ENCODE measurements at regions not wholly inside any gene's neighbourhood (a gene's known extent, or its start where the extent isn't known, plus 50 kb on each side); places are given as distances from the start of the nearest gene placed in this dataset.

DNA sequence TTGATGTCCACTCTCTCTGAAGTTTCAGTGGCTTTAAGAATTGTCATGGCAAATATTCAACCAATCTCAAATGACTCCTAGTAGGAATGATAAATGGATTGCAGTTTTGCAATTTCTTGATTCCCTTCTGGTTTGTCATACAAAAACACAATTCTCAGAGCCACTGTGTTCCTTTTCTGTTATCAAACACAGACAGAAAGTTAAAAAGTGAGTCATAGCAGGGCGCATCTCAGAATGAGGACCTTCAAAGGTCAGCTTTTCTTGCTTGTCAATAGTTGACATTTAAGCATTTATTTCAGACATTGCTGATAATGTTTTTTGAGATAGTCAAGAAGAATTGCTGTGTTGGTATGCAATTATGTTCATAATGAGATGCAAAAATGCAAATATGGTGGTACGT is 405.9 kb downstream of the NR2F2 start:
- no peak for DNase-seq (ENCODE audit: low read depth)

DNA sequence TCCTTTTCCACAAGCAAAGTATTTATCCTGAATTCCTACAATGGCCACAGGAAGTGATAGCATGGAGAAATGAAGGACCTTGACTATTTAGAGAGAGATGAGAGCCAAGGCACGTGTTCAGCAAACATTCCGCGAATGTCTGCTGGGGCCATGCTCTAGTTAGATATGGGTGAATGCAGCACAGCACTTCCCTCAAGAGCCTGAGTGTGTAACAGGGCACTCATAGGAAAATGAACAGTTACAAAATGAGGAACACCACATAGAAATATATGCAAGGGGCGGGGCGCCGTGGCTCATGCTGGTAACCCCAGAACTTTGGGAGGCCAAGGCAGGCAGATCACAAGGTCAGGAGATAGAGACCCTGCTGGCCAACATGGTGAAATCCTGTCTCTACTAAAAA is 406.9 kb downstream of the NR2F2 start:
- DNase-seq (ENCODE audit: low read depth): no peak

DNA sequence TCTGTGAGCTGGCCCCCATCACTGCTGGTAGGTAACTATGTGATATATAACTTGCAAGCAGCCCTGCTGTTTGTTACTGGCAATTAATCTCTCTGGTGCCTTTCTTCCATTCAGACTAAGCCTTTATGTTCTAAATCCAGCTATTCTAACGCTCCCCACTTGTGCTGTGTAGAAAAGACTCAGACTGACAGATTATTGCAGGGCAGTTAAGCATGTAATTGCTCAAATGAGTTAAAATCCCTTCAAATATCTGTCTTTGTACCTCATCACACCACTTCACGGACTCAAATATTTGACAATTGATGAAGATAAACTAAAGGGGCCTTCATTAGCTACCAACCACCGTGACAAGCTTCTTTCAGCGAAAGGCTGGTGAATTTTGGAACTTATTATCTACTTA is 416.2 kb downstream of the NR2F2 start:
- no peak for DNase-seq (ENCODE audit: low read depth)

DNA sequence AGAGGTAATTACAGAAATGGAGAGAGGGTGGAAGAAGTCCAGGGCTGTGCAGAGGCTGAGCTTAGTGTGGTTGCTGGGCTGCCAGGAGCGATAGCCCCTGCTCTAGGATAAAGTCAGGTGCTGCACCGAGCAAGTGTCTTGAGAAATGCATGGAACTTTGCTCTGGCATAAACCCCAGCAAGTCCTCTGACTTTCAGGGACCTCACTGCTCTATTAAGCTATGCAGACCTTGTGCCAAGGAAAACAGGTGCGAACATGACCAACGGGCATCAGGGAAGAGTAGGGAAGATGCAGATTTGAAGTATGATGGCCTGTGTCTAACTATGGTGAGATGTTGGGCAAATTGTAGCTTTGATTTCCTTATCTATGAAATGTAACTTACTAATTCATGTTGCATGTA is 416.8 kb downstream of the NR2F2 start:
- DNase-seq (ENCODE audit: low read depth): no peak

DNA sequence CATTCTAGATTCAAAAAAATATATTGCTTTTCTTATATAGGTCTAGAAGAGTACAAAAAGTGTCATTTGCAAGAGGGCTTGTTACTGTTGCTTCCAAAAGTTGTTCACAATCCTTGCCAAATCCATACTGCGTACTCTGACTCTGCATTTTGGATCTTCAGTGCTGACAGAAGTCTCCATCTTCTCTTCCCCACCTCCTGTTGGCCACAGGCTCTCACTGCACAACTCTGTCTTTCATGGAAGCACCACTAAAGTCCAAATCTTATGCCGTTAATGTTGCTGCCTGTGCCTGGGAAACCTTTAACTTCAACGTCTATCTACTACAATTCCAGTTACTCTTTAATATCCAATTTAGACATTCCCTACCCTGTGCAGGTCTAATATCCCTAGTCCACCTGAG is 419.9 kb downstream of the NR2F2 start:
- no peak for DNase-seq (ENCODE audit: low read depth)

DNA sequence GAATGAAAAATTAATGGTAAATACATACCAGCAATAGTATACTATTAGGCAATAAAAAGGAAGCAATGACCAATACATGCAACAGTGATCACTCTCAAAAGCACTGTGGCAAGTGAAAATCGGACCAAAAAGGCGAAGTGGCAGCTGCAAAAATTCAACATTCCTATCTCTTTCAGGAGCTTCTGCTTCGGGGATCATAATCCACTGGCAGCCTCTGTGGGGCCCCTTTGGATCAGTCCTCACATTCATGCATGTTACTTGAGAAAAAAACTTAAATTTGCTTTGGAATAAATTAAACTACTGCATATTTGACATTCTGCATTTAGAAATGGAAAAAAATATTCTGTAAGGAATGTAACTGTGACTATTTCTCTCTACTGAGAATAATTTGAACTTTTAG is 425.6 kb downstream of the NR2F2 start:
- no peak for DNase-seq (ENCODE audit: low read depth)

DNA sequence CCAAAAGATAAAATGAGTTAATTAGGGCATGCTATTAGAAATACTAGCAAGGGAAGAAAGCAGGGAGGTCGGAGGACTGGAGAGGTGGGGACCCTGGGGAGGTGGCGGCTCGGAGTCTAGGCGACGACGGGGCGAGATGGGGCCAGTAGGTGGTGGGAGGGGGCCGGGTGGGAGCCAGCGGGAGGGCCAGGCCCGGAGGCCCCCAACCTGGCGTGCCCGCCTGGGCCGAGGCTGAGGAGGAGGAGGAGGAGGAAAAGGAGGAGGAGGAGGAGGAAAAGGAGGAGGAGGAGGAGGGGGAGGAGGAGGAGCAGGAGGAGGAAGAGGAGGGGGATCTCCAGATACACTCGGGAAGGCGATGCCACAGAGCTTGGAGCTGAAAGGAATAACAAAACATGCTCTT is 426.2 kb downstream of the NR2F2 start:
- no peak for DNase-seq (ENCODE audit: low read depth)

DNA sequence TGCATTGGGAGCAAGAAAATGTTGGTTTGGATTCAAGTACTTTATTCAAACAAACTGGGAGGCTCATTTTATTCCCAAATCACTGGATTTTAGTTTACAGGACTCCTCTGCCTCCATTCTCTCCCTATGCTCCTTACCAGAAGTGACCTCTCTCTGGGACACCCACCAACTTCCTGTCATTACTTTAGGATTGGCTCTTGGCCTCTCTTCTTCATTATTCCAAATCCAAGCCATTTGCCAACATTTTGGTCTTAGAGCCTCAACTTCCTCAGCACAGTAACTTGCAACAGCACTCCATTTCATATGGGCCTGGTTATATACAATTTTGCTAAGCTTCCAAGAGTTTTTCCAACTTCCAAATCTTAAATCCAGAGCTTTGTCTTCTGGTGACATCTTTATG is 432.1 kb downstream of the NR2F2 start:
- no peak for DNase-seq (ENCODE audit: low read depth)

DNA sequence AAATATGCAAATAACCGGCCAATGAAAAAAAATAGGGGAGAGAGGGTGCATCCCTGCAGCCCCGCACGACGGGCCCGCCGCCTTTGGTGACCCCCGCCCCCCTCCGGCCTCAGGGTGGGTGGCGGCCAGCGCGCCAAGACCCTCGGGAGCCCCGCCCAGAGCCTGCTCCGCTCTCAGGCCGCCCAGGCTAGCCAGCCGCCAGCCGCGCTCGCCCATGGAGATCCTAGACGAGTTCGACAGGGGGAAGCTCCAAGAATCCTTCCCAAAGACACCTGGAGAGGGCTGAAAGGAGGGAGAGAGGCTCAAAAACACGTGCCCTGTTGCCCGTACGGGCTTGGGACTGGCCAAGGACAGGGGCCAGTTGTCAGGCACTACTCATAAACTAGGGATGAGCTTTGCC is 434.0 kb downstream of the NR2F2 start:
- DNase-seq (ENCODE audit: low read depth): no peak

DNA sequence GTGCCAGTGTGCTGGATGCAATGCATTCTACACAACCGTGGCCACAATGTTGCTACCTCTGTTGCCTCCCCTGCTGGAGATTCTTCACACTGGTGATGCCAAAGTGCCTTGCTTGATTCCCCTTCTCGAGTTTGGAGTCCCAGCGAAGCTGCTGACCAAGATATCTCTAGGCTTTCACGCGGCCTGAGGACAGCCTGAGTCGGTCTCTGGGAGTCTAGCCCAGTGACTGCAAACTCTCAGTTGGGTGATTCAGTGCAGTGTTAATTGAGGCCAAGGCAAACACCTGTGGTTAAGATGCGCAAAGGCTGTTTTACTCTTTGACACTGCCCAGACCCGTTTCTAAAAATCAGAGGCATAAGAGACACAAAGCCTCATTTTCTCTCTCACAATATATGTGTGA is 434.4 kb downstream of the NR2F2 start:
- DNase-seq (ENCODE audit: low read depth): no peak

DNA sequence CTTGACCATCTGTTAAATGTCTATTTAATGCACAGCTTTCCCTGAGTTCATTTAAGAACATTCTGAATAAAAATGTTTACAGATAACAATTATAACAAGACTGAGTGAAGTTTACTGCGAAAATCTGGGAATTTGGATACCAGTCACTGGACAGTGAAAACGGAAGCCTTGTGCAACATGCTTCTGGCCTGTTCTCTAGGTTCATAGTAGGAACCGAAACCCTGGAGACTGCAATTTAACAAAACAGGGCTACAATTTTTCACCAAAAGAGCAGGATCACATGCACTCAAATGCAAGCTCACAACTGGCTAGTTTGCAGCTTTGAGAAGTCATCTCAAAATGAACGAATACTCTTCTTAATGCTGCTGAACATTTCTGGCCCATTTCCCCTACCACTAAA is 435.9 kb downstream of the NR2F2 start:
- no peak for DNase-seq (ENCODE audit: low read depth)

DNA sequence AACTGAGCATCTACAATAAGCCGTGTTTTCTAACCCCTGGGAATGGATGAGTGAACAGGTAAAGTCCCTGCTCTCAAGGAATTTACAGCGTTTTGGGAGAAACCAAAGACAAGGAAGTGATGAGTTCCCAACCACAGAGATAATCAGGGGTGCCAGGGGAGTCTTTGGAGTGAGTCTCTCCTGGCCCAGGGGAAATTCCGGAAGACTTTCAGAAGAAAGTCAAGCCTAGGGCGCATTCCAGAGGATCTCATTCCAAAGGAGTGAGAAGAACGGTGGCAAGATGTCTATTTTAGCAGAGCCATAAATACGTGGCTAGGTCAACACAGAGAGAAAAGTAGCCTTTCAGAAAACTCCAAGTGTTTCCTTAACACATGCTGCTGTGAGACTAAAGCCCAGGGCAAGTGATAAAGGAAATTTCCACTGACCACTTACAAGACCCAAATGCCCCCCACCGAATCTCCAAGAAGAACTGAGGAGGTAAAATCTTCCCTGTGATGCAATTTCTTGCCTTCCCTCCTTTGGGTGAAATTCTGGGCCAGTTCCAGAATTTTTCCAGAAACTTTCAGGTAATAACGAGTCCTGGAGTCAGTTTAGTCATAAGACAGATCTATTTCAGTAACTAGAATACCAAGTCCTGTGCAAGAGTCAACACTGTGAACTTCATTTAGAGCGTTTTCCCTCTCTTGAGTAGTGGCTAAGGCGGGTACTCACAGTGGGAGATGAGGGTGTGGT is 437.4 kb downstream of the NR2F2 start:
- no peak for DNase-seq (ENCODE audit: low read depth)

DNA sequence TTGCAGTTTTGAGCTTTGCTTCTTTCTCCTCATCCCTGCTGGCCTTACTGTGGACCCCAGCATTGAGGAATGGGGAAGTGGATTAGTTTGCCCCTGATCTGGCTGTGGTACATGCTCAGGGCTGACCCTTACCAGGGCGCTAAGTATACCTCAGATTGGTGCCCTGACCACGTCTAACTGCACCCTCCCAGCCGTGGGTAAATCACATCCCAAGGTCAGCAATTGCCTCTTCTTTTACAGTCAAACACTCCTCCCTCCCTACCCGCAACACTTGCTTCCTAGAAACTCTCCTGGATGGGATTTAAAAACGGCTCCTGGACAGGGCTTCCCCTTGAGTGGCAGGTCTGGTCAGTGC is 437.9 kb downstream of the NR2F2 start:
- DNase-seq (ENCODE audit: low read depth): no peak

DNA sequence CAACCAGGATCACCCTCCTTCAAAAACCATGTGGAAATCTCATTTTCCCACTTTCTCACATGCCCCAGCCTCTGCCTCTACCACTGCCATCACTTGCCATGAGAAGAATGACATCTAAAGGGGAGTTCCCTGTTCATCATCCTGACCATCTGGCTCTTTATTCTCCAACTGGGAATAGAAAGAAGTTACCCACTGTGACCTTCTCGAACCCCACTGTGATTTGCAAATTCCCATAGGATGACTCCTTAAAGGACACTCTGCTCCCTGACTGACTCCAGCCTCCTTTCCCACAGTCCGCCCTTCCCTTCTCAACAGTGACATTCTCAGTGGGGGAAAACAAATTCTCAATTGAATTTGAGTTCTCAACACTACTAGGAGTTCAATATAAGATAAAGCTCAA is 440.5 kb downstream of the NR2F2 start:
- DNase-seq (ENCODE audit: low read depth): no peak

DNA sequence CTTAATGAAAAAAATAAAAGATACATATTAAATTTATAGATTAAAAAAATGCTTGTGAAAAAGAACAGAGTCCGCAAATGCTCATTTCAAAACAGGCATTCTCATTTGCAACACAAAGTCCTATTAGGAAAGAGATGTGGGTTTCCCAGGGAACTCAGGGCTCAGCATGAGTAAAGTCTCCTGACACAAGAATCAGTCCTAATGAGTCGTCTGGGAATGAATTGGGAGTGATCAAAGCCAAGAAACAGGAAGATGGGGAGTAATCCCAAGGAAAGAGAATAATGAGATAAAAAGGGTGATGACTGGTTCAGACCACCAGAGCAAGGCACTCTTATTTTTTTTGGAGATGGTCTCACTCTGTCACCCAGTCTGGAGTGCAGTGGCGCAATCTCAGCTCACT is 443.7 kb downstream of the NR2F2 start:
- DNase-seq (ENCODE audit: low read depth): no peak

DNA sequence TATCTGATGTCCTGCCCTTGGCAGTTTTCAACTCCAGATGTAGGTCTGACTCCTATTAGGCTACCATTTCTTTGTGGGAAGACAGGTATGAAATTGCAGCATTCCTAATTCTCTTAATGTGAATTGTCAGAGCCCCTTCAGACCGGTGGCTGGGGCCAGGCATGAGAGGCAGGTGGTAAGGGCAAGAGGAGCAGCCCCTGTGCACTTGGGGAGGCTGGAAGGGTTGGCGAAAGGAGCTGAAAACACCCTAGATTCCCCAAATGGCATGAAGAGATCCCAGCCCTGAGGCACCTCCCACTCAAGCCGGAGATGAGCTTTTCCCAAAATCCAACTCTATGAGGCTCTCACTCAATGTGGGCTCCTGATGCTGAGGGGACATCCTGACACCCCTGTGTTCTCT is 453.2 kb downstream of the NR2F2 start:
- DNase-seq (ENCODE audit: low read depth): no peak

DNA sequence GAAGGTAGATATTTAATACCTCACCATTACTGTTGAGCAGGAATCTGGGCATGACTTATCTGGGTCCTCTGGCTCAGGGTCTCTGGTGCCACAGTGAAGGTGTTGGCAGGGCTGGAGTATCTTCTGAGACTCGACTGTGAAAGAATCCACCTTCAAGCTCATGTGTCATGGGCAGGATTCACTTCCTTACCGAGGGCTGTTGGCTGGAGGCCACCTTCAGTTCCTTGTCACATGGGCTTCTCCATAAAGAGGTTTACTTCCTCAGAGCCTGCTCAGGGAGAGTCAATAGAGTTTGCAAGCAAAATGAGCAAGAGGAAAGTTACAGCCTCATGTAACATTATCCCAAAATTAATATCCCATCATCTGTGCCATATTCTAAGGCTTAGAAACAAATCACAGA is 459.5 kb downstream of the NR2F2 start:
- no peak for DNase-seq (ENCODE audit: low read depth)

DNA sequence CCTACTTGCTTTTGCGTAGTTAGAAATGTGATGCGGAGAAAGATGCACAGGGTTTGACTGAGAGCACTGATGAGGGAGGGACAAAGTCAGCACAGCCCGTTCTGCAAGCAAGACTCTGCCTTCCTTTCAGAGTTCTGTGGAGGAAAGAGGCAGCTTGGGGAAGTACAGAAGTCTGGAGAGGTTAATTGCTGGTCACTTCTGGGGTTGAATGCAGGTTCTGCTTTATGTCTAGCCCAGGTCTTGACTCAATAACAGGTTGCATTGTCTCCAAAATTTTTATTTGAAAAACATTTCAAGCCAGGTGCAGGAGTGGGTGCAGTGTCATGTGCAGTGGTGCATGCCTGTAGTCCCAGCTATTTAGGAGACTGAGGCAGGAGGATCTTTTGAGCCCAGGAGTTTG is 461.7 kb downstream of the NR2F2 start:
- no peak for DNase-seq (ENCODE audit: low read depth)

DNA sequence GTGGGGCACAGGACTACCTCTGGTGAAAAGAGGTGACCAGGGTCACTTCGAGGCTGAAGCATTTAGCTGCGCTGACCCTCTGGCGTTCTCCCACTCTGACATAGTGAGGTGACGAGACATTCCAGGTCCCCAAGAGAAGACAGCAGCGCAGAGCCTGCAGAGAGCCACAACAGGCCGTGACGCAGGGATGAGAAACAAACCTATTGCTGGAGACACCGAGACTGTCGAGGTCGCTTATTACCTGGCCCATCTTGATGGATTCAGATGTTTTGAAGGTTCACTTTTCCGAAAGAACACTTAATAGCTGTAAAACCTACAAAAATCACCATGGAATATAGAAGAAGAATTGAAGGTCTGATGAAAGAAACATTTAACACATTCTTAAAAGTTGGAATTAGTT is 466.3 kb downstream of the NR2F2 start:
- no peak for DNase-seq (ENCODE audit: low read depth)

DNA sequence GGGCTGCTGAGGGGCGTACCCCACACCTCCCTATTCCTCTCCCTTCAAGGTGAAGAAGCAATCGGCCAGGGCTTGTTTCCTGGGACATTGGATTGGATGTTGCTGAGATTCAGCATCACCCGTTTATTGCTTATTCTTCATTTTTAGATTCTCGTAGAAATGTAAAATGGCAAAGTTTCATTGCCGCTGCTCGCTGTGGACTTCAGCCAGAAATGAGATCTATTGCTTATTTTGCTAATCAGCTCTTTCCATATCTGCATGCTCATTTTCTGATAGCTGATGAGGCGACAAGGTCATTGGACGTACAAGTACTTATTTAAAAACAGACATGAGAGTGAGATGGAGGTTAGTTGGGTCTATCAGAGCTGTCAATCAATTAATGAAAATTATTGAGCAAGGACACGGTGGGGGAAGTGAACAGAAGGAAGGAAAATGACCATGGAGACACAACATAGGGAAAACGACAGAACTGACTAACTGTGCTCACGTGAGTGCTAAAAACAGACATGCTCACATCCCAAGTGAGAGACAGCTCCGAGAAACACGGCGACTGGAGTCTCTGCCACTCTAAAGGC is 471.2 kb downstream of the NR2F2 start:
- no peak for DNase-seq (ENCODE audit: low read depth)

DNA sequence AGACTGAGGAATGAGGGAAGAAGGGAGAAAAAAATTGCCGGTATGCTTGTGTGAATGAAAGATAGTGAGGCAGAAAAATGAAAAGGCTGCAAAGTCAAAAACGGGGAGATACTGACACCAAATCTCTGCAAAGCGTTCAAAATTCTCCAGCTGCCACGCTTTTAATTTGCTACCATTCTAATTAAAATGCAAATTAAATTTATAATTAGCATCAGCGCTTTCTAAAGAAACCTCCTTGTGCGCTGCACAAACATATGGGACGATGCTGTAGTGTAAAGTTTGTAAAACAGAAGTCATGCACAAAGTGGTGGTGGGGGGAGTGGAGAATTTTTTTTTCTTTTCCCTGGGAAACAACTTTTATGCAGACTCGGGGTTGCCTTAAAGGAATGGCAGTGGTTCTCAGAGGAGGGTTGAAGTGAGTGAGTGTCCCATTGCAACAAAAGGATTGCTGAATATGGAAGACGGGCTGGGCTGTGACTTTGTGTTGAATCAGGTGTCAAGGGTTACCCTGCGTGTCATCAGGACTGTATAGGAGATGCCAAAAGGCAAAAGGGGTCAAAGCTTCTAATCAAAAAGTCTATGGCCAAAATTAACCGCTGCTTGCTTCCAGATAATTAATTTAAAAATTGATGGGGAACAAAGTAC is 472.2 kb downstream of the NR2F2 start:
- DNase-seq (ENCODE audit: low read depth): no peak

DNA sequence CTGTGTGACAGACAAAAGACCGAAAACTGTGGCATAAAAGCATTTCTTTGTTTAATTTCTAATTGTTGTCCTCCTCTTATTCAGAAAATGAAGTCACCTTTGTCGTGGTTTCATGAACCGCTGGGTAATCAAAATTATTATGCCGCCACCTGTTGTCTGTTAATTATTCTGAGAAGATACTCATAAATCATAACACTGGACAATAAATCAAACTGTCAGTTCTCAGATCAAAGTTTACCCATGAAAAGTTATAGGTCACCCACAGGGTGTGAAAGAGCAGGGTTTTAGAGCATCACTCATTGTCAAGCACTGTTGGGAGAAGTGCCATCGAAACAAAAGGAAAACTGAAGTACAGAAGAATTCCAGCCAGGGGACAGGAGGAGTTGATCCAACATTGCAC is 474.3 kb downstream of the NR2F2 start:
- DNase-seq (ENCODE audit: low read depth): no peak

DNA sequence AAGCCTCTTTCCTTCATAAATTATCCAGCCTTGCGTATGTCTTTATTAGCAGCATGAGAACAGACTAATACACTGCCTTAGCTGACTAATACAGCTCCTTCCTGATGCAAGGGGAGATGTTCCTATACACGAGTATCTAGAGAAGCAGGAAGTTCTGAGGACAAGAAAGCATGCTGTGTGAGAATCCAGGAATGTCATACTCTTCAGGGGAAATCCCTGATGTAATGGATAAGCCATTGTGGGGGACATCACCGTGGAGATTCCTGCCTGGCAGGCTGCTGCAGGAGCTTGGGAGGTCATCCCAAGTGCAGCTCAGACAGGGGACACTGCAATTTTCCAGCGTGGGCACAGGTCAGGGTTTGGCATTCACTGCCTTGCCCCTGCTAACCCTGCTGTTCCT is 476.9 kb downstream of the NR2F2 start:
- DNase-seq (ENCODE audit: low read depth): no peak

DNA sequence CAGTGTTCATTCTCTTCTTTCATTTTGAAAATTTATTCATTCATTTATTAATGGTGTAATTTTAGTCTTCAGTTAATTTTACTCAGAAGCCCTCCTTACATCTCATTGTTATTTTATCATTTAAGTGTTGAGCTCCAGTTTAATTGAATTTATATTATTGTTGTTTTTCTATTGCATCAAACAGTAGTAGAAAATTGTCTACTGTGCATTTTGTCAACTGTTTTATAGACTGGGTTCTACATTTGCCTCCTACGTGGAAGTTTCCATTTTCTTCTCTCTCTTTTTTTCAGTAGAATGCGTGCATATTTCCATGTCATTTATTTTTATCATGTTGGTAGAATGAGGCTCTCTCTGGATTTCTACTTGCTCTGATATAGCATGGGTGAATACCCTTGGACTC is 487.4 kb downstream of the NR2F2 start:
- no peak for DNase-seq (ENCODE audit: low read depth)

Measured in non-pigmented ciliary epithelial cell (primary cell).